ENCODE measurements at regions not wholly inside any gene's neighbourhood (a gene's known extent, or its start where the extent isn't known, plus 50 kb on each side); places are given as distances from the start of the nearest gene placed in this dataset.

GRCh38 chr5:4395752-4396151 lies 744.4 kb upstream of the ADAMTS16 start:
- TF ChIP-seq, protein P1, sequence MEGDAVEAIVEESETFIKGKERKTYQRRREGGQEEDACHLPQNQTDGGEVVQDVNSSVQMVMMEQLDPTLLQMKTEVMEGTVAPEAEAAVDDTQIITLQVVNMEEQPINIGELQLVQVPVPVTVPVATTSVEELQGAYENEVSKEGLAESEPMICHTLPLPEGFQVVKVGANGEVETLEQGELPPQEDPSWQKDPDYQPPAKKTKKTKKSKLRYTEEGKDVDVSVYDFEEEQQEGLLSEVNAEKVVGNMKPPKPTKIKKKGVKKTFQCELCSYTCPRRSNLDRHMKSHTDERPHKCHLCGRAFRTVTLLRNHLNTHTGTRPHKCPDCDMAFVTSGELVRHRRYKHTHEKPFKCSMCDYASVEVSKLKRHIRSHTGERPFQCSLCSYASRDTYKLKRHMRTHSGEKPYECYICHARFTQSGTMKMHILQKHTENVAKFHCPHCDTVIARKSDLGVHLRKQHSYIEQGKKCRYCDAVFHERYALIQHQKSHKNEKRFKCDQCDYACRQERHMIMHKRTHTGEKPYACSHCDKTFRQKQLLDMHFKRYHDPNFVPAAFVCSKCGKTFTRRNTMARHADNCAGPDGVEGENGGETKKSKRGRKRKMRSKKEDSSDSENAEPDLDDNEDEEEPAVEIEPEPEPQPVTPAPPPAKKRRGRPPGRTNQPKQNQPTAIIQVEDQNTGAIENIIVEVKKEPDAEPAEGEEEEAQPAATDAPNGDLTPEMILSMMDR (conservative IDR thresholded peaks at IDR 0.05; ENCODE audit: low read length): no peak
- TF ChIP-seq EZH2phosphoT487 (IDR thresholded peaks at IDR 0.05; ENCODE audit: borderline replicate concordance, low read depth, low read length): no peak

All from OCI-LY7 (cell line).